ENCODE measurements at regions not wholly inside any gene's neighbourhood (a gene's known extent, or its start where the extent isn't known, plus 50 kb on each side); places are given as distances from the start of the nearest gene placed in this dataset.
"Not testable (repeated sequence)": the region's sequence is repeated elsewhere in the genome, so short reads cannot be mapped to it uniquely, and the experiment has no call there.

DNA sequence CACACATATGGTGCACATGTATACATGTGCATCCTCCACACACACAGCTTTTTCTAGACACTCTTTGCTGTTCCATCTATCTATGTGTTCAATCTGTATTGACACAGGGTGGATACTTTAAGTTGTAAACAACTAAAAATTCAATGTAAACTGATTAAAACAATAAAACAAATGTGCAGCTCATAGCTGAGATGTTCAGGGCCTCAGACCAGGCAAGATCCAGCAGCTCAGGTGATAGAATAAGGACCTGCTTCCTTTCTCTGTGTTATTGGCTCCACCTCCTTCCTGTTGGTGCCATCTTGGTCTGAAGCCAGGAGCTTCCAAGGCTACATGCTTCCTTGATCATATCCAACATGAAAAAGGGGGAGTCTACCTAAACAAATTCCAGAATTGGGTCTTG is 158.1 kb upstream of the RFLNA start:
- Histone ChIP-seq H3K27ac (ENCODE audit: low read depth, low read length) (no peak overlapping the region), H3K27me3 (ENCODE audit: insufficient read depth, low read length) (peaks cover 5% of the 10 kb centered on the region), H3K79me2 (ENCODE audit: insufficient read depth, low read length) (no peaks in the 10 kb centered on the region), H3K4me2 (ENCODE audit: low read length) (no peak overlapping the region), H4K20me1 (ENCODE audit: insufficient read depth, low read length) (no peaks in the 10 kb centered on the region), H2AFZ (ENCODE audit: low read depth, low read length) (no peak overlapping the region), H3K4me1 (ENCODE audit: insufficient read depth, low read length) (no peaks in the 10 kb centered on the region), H3K9me3 (ENCODE audit: insufficient read depth, low read depth, low read length) (peaks cover 5% of the 10 kb centered on the region), H3K4me3 (ENCODE audit: insufficient read depth, low read depth, low read length) (no peak overlapping the region), H3K36me3 (ENCODE audit: insufficient read depth, low read length) (no peaks in the 10 kb centered on the region), H3K9ac (ENCODE audit: low read length) (no peak overlapping the region)
- FAIRE-seq (no peak), DNase-seq (ENCODE audit: low read depth) (no peak)
- Mint-ChIP-seq H3K27me3 (ENCODE audit: low read depth, unreplicated experiment) (peaks cover 4% of the 10 kb centered on the region), H3K27ac (ENCODE audit: unreplicated experiment) (no peak overlapping the region), H3K9me3 (ENCODE audit: unreplicated experiment) (peaks cover 14% of the 10 kb centered on the region), H3K36me3 (ENCODE audit: low read depth, unreplicated experiment) (no peaks in the 10 kb centered on the region), H3K4me1 (ENCODE audit: low read depth, unreplicated experiment) (peaks cover 3% of the 10 kb centered on the region), H3K4me3 (ENCODE audit: unreplicated experiment) (no peak overlapping the region)
- TF ChIP-seq EZH2 (IDR thresholded peaks at IDR 0.05; ENCODE audit: insufficient read depth, low read length) (no peak), CTCF (IDR thresholded peaks at IDR 0.05; ENCODE audit: insufficient read depth, low read depth, low read length) (no peak)

GRCh38 chr12:124140944-124141486 is 153.9 kb upstream of the RFLNA start:
- Histone ChIP-seq H4K20me1 (ENCODE audit: insufficient read depth, low read length) (no peaks in the 10 kb centered on the region), H3K79me2 (ENCODE audit: insufficient read depth, low read length) (no peaks in the 10 kb centered on the region), H3K4me1 (ENCODE audit: insufficient read depth, low read length) (no peaks in the 10 kb centered on the region), H3K9me3 (ENCODE audit: insufficient read depth, low read depth, low read length) (peaks cover 10% of the 10 kb centered on the region), H3K27ac (ENCODE audit: low read depth, low read length) (no peak overlapping the region), H3K4me2 (ENCODE audit: low read length) (no peak overlapping the region), H3K9ac (ENCODE audit: low read length) (no peak overlapping the region), H3K36me3 (ENCODE audit: insufficient read depth, low read length) (no peaks in the 10 kb centered on the region), H2AFZ (ENCODE audit: low read depth, low read length) (no peak overlapping the region), H3K27me3 (ENCODE audit: insufficient read depth, low read length) (peaks cover 3% of the 10 kb centered on the region), H3K4me3 (ENCODE audit: insufficient read depth, low read depth, low read length) (no peak overlapping the region)
- Mint-ChIP-seq H3K36me3 (ENCODE audit: low read depth, unreplicated experiment) (no peaks in the 10 kb centered on the region), H3K9me3 (ENCODE audit: unreplicated experiment) (peaks cover 23% of the 10 kb centered on the region), H3K4me1 (ENCODE audit: low read depth, unreplicated experiment) (peaks cover 2% of the 10 kb centered on the region), H3K27me3 (ENCODE audit: low read depth, unreplicated experiment) (peaks cover 3% of the 10 kb centered on the region), H3K4me3 (ENCODE audit: unreplicated experiment) (no peak overlapping the region), H3K27ac (ENCODE audit: unreplicated experiment) (no peak overlapping the region)
- TF ChIP-seq EZH2 (IDR thresholded peaks at IDR 0.05; ENCODE audit: insufficient read depth, low read length) (no peak), CTCF (IDR thresholded peaks at IDR 0.05; ENCODE audit: insufficient read depth, low read depth, low read length) (no peak)
- FAIRE-seq: no peak
- no peak for DNase-seq (ENCODE audit: low read depth)

- not testable (repeated sequence) for H3K4me2 ChIP-seq (ENCODE audit: low read length); H3K27ac Mint-ChIP-seq (ENCODE audit: unreplicated experiment); H3K9ac ChIP-seq (ENCODE audit: low read length); H2AFZ ChIP-seq (ENCODE audit: low read depth, low read length); H3K4me3 Mint-ChIP-seq (ENCODE audit: unreplicated experiment); FAIRE-seq; H3K27me3 Mint-ChIP-seq (ENCODE audit: low read depth, unreplicated experiment); H3K4me1 ChIP-seq (ENCODE audit: insufficient read depth, low read length); H4K20me1 ChIP-seq (ENCODE audit: insufficient read depth, low read length); H3K36me3 Mint-ChIP-seq (ENCODE audit: low read depth, unreplicated experiment); H3K4me3 ChIP-seq (ENCODE audit: insufficient read depth, low read depth, low read length); H3K79me2 ChIP-seq (ENCODE audit: insufficient read depth, low read length); H3K27ac ChIP-seq (ENCODE audit: low read depth, low read length); H3K27me3 ChIP-seq (ENCODE audit: insufficient read depth, low read length); H3K36me3 ChIP-seq (ENCODE audit: insufficient read depth, low read length); H3K4me1 Mint-ChIP-seq (ENCODE audit: low read depth, unreplicated experiment); DNase-seq (ENCODE audit: low read depth)
- H3K9me3 ChIP-seq (ENCODE audit: insufficient read depth, low read depth, low read length): peaks cover 10% of the 10 kb centered on the region
- peaks cover 22% of the 10 kb centered on the region for H3K9me3 Mint-ChIP-seq (ENCODE audit: unreplicated experiment)
Measured at GRCh38 chr12:124141611-124142010, 153.3 kb upstream of the RFLNA start.
